Gastrocnemius medialis (tissue), 4 donors: ENCODE measurements at regions not wholly inside any gene's neighbourhood (a gene's known extent, or its start where the extent isn't known, plus 50 kb on each side); places are given as distances from the start of the nearest gene placed in this dataset.

Experiments
- POLR2A ChIP-seq, 2 donors: fragments of 450-650 bp; IDR thresholded peaks; one replicate each; pipeline ENCODE4 v1.6.1; 2017; ENCODE audit warnings: antibody characterized with exemption in 2 of 2, mild to moderate bottlenecking in 2 of 2, moderate library complexity in 2 of 2
- TF ChIP-seq, protein P1 (sequence below), 5 experiments: fragments of 450-650 bp in 3 of 5; fragments of 200-600 bp in 2 of 5; sonication (generic) in 2 of 5; IDR thresholded peaks in 4 of 5; conservative IDR thresholded peaks in 1 of 5; 1 replicate in 4 of 5; 2 replicates in 1 of 5; pipeline ENCODE4 v1.5.1; 2016 to 2019; ENCODE audit warnings: antibody characterized with exemption in 5 of 5, mild to moderate bottlenecking in 3 of 5, moderate library complexity in 3 of 5

GRCh38 chr13:39870197-39870747, 214.8 kb downstream of the COG6 start:
- TF ChIP-seq, protein P1, sequence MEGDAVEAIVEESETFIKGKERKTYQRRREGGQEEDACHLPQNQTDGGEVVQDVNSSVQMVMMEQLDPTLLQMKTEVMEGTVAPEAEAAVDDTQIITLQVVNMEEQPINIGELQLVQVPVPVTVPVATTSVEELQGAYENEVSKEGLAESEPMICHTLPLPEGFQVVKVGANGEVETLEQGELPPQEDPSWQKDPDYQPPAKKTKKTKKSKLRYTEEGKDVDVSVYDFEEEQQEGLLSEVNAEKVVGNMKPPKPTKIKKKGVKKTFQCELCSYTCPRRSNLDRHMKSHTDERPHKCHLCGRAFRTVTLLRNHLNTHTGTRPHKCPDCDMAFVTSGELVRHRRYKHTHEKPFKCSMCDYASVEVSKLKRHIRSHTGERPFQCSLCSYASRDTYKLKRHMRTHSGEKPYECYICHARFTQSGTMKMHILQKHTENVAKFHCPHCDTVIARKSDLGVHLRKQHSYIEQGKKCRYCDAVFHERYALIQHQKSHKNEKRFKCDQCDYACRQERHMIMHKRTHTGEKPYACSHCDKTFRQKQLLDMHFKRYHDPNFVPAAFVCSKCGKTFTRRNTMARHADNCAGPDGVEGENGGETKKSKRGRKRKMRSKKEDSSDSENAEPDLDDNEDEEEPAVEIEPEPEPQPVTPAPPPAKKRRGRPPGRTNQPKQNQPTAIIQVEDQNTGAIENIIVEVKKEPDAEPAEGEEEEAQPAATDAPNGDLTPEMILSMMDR (IDR thresholded peaks at IDR 0.05 in 4 of 5, conservative IDR thresholded peaks at IDR 0.05 in 1 of 5), result no peak
- no peak for TF ChIP-seq POLR2A (IDR thresholded peaks at IDR 0.05)
